ENCODE measurements at regions not wholly inside any gene's neighbourhood (a gene's known extent, or its start where the extent isn't known, plus 50 kb on each side); places are given as distances from the start of the nearest gene placed in this dataset.

DNA sequence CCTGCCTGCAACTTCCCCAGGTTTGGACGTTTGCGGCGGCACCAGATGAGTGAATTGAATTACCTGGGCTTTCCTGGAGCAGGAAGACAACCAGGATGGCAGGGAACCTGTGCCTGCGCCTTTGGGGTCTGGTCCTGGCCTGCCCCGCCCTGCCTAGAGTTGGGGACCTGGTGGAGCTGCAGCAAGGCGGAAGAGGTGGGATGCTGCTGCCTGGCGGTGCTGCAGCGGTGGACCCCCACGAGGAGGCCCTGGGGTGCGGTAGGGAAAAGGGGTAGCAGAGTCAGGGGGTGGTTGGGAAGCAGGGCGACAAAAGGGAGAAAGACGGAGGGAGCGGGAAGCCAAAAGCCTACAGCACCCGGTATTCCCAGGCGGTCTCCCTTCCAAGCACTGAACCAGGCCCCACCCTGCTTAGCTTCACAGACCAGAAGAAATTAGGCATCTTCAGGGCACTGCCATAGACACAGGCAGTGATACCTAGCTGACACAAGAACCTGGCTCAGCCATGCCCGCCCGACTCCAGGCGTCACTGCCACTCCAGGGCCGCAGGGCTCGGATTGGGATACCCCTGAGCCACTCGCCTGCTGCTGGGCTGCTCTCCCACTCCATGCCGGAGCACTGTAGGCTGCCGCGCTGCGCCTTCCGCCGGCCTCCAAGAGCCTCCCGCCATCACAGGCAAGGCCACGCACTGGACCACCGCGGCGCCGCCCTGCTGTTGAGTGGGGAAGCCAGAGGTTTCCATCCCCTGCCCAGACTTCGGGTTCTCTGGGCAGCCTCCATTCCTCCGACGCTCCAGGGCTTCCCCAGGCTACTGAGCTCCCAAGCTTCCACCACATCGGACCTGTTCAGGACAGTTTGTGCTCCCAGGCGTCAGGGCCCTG, 155.2 kb upstream of the ALG10B start:
- TF ChIP-seq MYC (IDR thresholded peaks at IDR 0.05; ENCODE audit: low read depth, low read length) (no peak), POLR2A (IDR thresholded peaks at IDR 0.05; ENCODE audit: low read depth, low read length) (no peak), EZH2 (IDR thresholded peaks at IDR 0.05; ENCODE audit: borderline replicate concordance, low read depth, low read length, severe bottlenecking) (no peak), GATA2 (IDR thresholded peaks at IDR 0.05; ENCODE audit: insufficient read depth, insufficient read length, low read depth, low read length) (no peak), POLR2AphosphoS5 (IDR thresholded peaks at IDR 0.05; ENCODE audit: insufficient read depth, low read depth, low read length) (no peak)
- TF ChIP-seq, protein P1, sequence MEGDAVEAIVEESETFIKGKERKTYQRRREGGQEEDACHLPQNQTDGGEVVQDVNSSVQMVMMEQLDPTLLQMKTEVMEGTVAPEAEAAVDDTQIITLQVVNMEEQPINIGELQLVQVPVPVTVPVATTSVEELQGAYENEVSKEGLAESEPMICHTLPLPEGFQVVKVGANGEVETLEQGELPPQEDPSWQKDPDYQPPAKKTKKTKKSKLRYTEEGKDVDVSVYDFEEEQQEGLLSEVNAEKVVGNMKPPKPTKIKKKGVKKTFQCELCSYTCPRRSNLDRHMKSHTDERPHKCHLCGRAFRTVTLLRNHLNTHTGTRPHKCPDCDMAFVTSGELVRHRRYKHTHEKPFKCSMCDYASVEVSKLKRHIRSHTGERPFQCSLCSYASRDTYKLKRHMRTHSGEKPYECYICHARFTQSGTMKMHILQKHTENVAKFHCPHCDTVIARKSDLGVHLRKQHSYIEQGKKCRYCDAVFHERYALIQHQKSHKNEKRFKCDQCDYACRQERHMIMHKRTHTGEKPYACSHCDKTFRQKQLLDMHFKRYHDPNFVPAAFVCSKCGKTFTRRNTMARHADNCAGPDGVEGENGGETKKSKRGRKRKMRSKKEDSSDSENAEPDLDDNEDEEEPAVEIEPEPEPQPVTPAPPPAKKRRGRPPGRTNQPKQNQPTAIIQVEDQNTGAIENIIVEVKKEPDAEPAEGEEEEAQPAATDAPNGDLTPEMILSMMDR (IDR thresholded peaks at IDR 0.05; ENCODE audit: extremely low read depth in 1 of 2, insufficient read depth in 1 of 2, low read depth in 1 of 2, low read length in 2 of 2): no peak
- TF ChIP-seq, protein P2, sequence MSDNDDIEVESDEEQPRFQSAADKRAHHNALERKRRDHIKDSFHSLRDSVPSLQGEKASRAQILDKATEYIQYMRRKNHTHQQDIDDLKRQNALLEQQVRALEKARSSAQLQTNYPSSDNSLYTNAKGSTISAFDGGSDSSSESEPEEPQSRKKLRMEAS (IDR thresholded peaks at IDR 0.05; ENCODE audit: insufficient read depth, insufficient read length): no peak
